GM12874 (cell line): ENCODE measurements at regions not wholly inside any gene's neighbourhood (a gene's known extent, or its start where the extent isn't known, plus 50 kb on each side); places are given as distances from the start of the nearest gene placed in this dataset.

Experiments used
- TF ChIP-seq, protein P1 (sequence below): IDR thresholded peaks from 2 replicates; pipeline ENCODE4 v1.5.1; 2011; ENCODE audit warnings: low read depth, mild to moderate bottlenecking, control low read depth, low read length, moderate library complexity; ENCODE audit not compliant: insufficient read depth

- TF ChIP-seq, protein P1, sequence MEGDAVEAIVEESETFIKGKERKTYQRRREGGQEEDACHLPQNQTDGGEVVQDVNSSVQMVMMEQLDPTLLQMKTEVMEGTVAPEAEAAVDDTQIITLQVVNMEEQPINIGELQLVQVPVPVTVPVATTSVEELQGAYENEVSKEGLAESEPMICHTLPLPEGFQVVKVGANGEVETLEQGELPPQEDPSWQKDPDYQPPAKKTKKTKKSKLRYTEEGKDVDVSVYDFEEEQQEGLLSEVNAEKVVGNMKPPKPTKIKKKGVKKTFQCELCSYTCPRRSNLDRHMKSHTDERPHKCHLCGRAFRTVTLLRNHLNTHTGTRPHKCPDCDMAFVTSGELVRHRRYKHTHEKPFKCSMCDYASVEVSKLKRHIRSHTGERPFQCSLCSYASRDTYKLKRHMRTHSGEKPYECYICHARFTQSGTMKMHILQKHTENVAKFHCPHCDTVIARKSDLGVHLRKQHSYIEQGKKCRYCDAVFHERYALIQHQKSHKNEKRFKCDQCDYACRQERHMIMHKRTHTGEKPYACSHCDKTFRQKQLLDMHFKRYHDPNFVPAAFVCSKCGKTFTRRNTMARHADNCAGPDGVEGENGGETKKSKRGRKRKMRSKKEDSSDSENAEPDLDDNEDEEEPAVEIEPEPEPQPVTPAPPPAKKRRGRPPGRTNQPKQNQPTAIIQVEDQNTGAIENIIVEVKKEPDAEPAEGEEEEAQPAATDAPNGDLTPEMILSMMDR = no peak
Observed at GRCh38 chr4:159504684-159505083, 401.8 kb downstream of the RAPGEF2 start.

- TF ChIP-seq, protein P1 = no peak
Observed at GRCh38 chr4:159505266-159505975, 402.5 kb downstream of the RAPGEF2 start.

DNA sequence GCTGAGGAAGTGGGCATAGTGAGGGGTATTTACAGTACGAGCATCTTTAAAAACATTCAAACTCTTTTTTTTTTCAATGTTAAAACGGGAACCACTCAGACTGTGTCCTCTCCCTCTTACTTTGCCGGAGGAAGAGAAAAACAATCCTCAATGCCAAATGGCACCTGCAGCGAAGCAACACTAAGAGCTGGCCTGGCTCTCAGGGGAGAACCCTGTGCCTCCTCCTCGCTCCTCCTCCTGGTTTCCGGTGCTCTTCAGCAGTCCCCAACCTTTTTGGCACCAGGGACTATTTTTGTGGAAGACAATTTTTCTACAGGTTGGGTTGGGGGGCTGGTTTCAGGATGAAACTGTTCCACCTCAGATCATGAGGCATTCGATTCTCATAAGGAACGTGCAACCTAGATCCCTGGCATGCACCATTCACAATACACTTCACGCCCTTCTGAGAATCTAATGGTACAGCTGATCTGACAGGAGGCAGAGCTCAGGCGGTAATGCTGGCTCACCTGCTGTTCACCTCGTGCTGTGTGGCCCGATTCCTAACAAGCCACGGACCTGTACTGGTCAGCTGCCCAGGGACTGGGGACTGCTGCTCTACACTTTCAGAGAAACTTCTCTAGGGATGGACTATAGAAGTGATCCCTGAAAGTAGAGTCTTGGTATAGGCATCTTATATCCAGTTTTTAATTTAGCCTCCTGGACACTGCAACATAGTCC lies 404.1 kb downstream of the RAPGEF2 start:
- TF ChIP-seq, protein P1 = no peak

- TF ChIP-seq, protein P1 = no peak
Observed at GRCh38 chr4:159508917-159509500, 406.1 kb downstream of the RAPGEF2 start.

DNA sequence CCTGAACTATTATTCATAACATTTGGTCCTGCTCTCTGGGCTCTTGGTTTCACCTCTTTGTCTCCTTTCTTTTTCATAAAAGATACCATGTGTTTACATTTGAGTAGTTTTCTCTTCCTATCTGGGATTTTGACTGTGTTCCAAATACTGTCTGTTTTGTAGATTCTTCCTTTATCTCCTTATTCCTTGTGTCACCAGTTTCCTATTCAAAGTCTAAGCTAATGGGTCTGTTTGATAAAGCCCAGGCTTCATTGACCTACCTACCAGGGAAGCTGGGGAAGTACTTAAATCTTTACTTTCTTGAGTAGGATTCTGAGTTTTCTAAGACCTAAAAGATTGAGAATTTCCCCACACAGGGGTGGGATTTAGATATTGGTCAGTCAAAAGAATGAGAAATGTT lies 409.5 kb downstream of the RAPGEF2 start:
- TF ChIP-seq, protein P1 = no peak

GRCh38 chr4:159515314-159516025 lies 412.6 kb downstream of the RAPGEF2 start:
- TF ChIP-seq, protein P1 = no peak

DNA sequence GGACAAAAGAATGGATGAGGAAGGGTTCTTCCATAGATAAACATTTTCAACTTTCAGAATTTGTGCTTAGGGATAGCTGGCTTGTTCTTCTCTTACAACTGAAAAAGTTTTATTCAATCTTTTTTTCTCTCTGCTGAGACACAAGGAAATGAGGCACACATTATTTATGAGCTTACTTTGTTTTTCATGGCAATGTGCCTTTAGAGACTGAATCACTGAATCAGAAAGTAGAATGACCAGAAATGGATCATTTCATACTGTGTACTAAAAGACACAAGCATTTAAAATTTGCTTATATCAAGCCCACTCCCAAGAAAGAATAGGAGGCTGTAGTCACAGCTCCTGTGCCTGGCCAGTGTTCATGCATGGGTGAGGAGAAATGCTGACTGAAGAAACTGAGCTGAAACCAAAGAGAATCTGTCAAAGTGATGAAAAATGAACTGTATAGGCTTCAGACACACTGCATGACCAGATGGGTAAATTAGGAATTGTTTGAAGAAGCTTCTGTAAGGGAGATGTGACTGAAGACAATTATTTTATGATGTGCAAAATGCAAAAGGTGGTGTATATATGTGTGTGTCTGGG lies 413.8 kb downstream of the RAPGEF2 start:
- TF ChIP-seq, protein P1 = no peak
